GM23338 (cell line): ENCODE measurements at regions not wholly inside any gene's neighbourhood (a gene's known extent, or its start where the extent isn't known, plus 50 kb on each side); places are given as distances from the start of the nearest gene placed in this dataset.

Experiments
- EZH2 ChIP-seq: fragments of 200-600 bp; sonication (generic); IDR thresholded peaks from one replicate; pipeline ENCODE4 v1.8.0; 2017; ENCODE audit warnings: antibody characterized with exemption, mild to moderate bottlenecking, low read depth; ENCODE audit not compliant: unreplicated experiment
- JUNB ChIP-seq: IDR thresholded peaks from one replicate; pipeline ENCODE4 v1.6.1; 2016; ENCODE audit warnings: antibody characterized with exemption; ENCODE audit not compliant: unreplicated experiment
- NANOG ChIP-seq: IDR thresholded peaks from 2 replicates; pipeline ENCODE4 v1.6.1; 2016; ENCODE audit warnings: antibody characterized with exemption, borderline replicate concordance
- POLR2AphosphoS5 ChIP-seq: IDR thresholded peaks from 2 replicates; pipeline ENCODE4 v1.6.1; 2016; ENCODE audit warnings: antibody characterized with exemption, low read depth
- TF ChIP-seq, protein P1 (sequence below), 2 experiments: fragments of 200-600 bp in 1 of 2; sonication (generic) in 1 of 2; conservative IDR thresholded peaks; 2 replicates each; pipeline versions ENCODE4 v1.5.1 to v1.6.1; 2016 to 2017; ENCODE audit warnings: antibody characterized with exemption in 2 of 2, low read depth in 2 of 2, mild to moderate bottlenecking in 2 of 2, moderate library complexity in 1 of 2
- TF ChIP-seq, protein P2 (sequence below): IDR thresholded peaks from one replicate; pipeline ENCODE4 v1.6.1; 2018; ENCODE audit warnings: antibody characterized with exemption; ENCODE audit not compliant: unreplicated experiment

DNA sequence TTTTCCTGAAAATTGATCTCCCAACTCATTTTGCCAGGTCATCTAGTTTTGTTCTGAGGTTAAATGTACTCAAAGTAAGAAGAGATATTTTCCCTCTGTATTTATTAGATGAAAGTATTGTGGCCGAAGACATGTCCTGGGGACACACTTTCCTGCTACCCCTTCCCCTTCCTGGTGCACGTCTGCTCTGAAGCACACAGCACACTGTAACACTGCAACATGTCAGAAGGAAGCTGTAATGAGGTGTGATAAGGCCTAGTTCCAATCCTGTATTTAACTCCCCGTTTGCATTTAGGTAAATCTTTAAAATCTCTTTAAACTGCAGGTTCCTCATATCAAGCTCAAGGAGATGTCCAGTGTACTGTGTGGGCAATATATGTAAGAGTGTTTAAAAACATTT is 99.4 kb downstream of the HDGFL1 start:
- TF ChIP-seq POLR2AphosphoS5 = no peak
- no peak for TF ChIP-seq NANOG
- TF ChIP-seq, protein P1, sequence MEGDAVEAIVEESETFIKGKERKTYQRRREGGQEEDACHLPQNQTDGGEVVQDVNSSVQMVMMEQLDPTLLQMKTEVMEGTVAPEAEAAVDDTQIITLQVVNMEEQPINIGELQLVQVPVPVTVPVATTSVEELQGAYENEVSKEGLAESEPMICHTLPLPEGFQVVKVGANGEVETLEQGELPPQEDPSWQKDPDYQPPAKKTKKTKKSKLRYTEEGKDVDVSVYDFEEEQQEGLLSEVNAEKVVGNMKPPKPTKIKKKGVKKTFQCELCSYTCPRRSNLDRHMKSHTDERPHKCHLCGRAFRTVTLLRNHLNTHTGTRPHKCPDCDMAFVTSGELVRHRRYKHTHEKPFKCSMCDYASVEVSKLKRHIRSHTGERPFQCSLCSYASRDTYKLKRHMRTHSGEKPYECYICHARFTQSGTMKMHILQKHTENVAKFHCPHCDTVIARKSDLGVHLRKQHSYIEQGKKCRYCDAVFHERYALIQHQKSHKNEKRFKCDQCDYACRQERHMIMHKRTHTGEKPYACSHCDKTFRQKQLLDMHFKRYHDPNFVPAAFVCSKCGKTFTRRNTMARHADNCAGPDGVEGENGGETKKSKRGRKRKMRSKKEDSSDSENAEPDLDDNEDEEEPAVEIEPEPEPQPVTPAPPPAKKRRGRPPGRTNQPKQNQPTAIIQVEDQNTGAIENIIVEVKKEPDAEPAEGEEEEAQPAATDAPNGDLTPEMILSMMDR (conservative IDR thresholded peaks at IDR 0.05; ENCODE audit: low read depth in 2 of 2) = no peak
- no peak for TF ChIP-seq JUNB
- TF ChIP-seq, protein P2, sequence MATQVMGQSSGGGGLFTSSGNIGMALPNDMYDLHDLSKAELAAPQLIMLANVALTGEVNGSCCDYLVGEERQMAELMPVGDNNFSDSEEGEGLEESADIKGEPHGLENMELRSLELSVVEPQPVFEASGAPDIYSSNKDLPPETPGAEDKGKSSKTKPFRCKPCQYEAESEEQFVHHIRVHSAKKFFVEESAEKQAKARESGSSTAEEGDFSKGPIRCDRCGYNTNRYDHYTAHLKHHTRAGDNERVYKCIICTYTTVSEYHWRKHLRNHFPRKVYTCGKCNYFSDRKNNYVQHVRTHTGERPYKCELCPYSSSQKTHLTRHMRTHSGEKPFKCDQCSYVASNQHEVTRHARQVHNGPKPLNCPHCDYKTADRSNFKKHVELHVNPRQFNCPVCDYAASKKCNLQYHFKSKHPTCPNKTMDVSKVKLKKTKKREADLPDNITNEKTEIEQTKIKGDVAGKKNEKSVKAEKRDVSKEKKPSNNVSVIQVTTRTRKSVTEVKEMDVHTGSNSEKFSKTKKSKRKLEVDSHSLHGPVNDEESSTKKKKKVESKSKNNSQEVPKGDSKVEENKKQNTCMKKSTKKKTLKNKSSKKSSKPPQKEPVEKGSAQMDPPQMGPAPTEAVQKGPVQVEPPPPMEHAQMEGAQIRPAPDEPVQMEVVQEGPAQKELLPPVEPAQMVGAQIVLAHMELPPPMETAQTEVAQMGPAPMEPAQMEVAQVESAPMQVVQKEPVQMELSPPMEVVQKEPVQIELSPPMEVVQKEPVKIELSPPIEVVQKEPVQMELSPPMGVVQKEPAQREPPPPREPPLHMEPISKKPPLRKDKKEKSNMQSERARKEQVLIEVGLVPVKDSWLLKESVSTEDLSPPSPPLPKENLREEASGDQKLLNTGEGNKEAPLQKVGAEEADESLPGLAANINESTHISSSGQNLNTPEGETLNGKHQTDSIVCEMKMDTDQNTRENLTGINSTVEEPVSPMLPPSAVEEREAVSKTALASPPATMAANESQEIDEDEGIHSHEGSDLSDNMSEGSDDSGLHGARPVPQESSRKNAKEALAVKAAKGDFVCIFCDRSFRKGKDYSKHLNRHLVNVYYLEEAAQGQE = no peak
- TF ChIP-seq EZH2 = no peak
